ENCODE measurements at regions not wholly inside any gene's neighbourhood (a gene's known extent, or its start where the extent isn't known, plus 50 kb on each side); places are given as distances from the start of the nearest gene placed in this dataset.

DNA sequence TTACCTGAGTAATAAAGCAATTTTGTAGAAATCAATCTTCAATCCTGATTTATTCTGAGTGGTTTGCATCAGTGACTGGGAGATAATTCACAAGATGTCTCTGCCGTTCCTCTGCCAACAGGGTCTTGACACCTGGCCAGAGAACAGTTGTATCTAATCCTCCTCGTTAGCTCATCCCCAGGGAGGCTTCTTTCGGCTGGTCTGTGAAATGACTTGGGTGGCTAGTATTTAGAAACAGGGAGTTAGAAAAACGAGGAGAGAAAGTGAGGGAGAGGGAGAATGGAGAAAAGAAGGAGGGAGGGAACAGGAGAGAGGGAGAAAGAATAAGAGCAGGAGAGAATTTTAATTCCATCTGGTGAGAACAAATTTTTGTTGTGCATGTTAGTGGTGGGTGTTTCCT is 600.2 kb upstream of the TLE4 start:
- Histone ChIP-seq H3K36me3 (ENCODE audit: insufficient read depth) (no peaks in the 10 kb centered on the region), H3K9ac (no peak overlapping the region), H3K79me2 (ENCODE audit: insufficient read depth, low read depth) (no peaks in the 10 kb centered on the region), H3K4me2 (peak overlapping the region; percentile 23; the same call in 1 of the 2 replicates), H3K4me1 (ENCODE audit: low read depth, poor library complexity, severe bottlenecking) (peaks cover 23% of the 10 kb centered on the region), H2AFZ (ENCODE audit: low read depth) (no peak overlapping the region), H3K27ac (no peak overlapping the region), H4K20me1 (ENCODE audit: insufficient read depth) (no peaks in the 10 kb centered on the region), H3K4me3 (IDR thresholded peaks at IDR 0.05; ENCODE audit: insufficient read depth, low read depth, low read length) (no peak overlapping the region), H3K27me3 (ENCODE audit: insufficient read depth, low read depth) (no peaks in the 10 kb centered on the region)
- no peak for TF ChIP-seq CTCF (conservative IDR thresholded peaks at IDR 0.05; ENCODE audit: low read depth, low read length)

- H3K4me2 ChIP-seq = peak overlapping the region; percentile 23; the same call in 1 of the 2 replicates
- H4K20me1 ChIP-seq (ENCODE audit: insufficient read depth) = no peaks in the 10 kb centered on the region
- H3K36me3 ChIP-seq (ENCODE audit: insufficient read depth) = no peaks in the 10 kb centered on the region
- H3K4me1 ChIP-seq (ENCODE audit: low read depth, poor library complexity, severe bottlenecking) = peaks cover 23% of the 10 kb centered on the region
- no peak overlapping the region for H3K4me3 ChIP-seq (IDR thresholded peaks at IDR 0.05; ENCODE audit: insufficient read depth, low read depth, low read length)
- H3K79me2 ChIP-seq (ENCODE audit: insufficient read depth, low read depth) = no peaks in the 10 kb centered on the region
- H3K27me3 ChIP-seq (ENCODE audit: insufficient read depth, low read depth) = no peaks in the 10 kb centered on the region
- no peak for TF ChIP-seq CTCF (conservative IDR thresholded peaks at IDR 0.05; ENCODE audit: low read depth, low read length)
- H2AFZ ChIP-seq (ENCODE audit: low read depth) = no peak overlapping the region
- peak overlapping the region; percentile 28; the same call in 1 of the 2 replicates for H3K27ac ChIP-seq
- no peak overlapping the region for H3K9ac ChIP-seq
Measured at GRCh38 chr9:78972303-78972999, 599.3 kb upstream of the TLE4 start.

- H3K79me2 ChIP-seq (ENCODE audit: insufficient read depth, low read depth) = no peaks in the 10 kb centered on the region
- TF ChIP-seq CTCF (conservative IDR thresholded peaks at IDR 0.05; ENCODE audit: low read depth, low read length) = no peak
- no peaks in the 10 kb centered on the region for H3K36me3 ChIP-seq (ENCODE audit: insufficient read depth)
- H3K4me2 ChIP-seq = no peak overlapping the region
- H3K27me3 ChIP-seq (ENCODE audit: insufficient read depth, low read depth) = no peaks in the 10 kb centered on the region
- H3K9ac ChIP-seq = no peak overlapping the region
- H3K27ac ChIP-seq = no peak overlapping the region
- no peaks in the 10 kb centered on the region for H4K20me1 ChIP-seq (ENCODE audit: insufficient read depth)
- no peak overlapping the region for H2AFZ ChIP-seq (ENCODE audit: low read depth)
- no peak overlapping the region for H3K4me3 ChIP-seq (IDR thresholded peaks at IDR 0.05; ENCODE audit: insufficient read depth, low read depth, low read length)
- H3K4me1 ChIP-seq (ENCODE audit: low read depth, poor library complexity, severe bottlenecking) = peaks cover 23% of the 10 kb centered on the region
Measured at GRCh38 chr9:78973907-78974306, 597.9 kb upstream of the TLE4 start.

GRCh38 chr9:78982849-78983248 is 588.9 kb upstream of the TLE4 start:
- Histone ChIP-seq H3K36me3 (ENCODE audit: insufficient read depth) (no peaks in the 10 kb centered on the region), H3K27ac (no peak overlapping the region), H3K4me2 (no peak overlapping the region), H2AFZ (ENCODE audit: low read depth) (no peak overlapping the region), H3K9ac (no peak overlapping the region), H4K20me1 (ENCODE audit: insufficient read depth) (no peaks in the 10 kb centered on the region), H3K27me3 (ENCODE audit: insufficient read depth, low read depth) (no peaks in the 10 kb centered on the region), H3K79me2 (ENCODE audit: insufficient read depth, low read depth) (no peaks in the 10 kb centered on the region), H3K4me1 (ENCODE audit: low read depth, poor library complexity, severe bottlenecking) (no peaks in the 10 kb centered on the region), H3K4me3 (IDR thresholded peaks at IDR 0.05; ENCODE audit: insufficient read depth, low read depth, low read length) (no peak overlapping the region)
- TF ChIP-seq CTCF (conservative IDR thresholded peaks at IDR 0.05; ENCODE audit: low read depth, low read length) = no peak

Measured in KMS-11 (cell line).